ENCODE measurements at regions not wholly inside any gene's neighbourhood (a gene's known extent, or its start where the extent isn't known, plus 50 kb on each side); places are given as distances from the start of the nearest gene placed in this dataset.

- 94% methylated on average over 2 of the region's 4 CpGs; no CpG with 5 or more reads in 1 of the 2 experiments for WGBS, 2 experiments (ENCODE audit: extremely low coverage in 1 of 2, insufficient coverage in 1 of 2, insufficient read length in 1 of 2, insufficient replicate concordance in 2 of 2, low coverage in 1 of 2, low lambda C conversion rate in 2 of 2, missing lambda C conversion rate in 1 of 2)
- H3K79me2 ChIP-seq (ENCODE audit: control insufficient read depth in 1 of 2, insufficient read depth in 2 of 2, low read length in 2 of 2) = no peaks in the 10 kb centered on the region
- H4K91ac ChIP-seq (replicated peaks; ENCODE audit: insufficient read length, low read length) = no peak overlapping the region
- no peak overlapping the region for H3K27ac ChIP-seq (ENCODE audit: low read depth, low read length)
- no peak overlapping the region for H2BK120ac ChIP-seq (replicated peaks; ENCODE audit: low read depth, low read length)
- DNase-seq (ENCODE audit: low read depth in 1 of 2, low spot score in 2 of 2) (no peak), FAIRE-seq (no peak)
- no peak overlapping the region for H4K8ac ChIP-seq (ENCODE audit: extremely low read depth, insufficient read depth, low read length)
- H3K23ac ChIP-seq (ENCODE audit: insufficient read length) = no peak overlapping the region
- H3K9ac ChIP-seq (replicated peaks in 1 of 4; ENCODE audit: extremely low read depth in 1 of 4, low read depth in 3 of 4, low read length in 3 of 4) = no peak overlapping the region
- peaks cover 2 to 3% of the 10 kb centered on the region in 2 experiments; a peak in 2 of 4 replicates for H3K9me3 ChIP-seq (ENCODE audit: insufficient read depth in 2 of 2, low read depth in 1 of 2, low read length in 1 of 2)
- no peak overlapping the region for H2BK12ac ChIP-seq (ENCODE audit: low read depth, low read length)
- no peaks in the 10 kb centered on the region for H3K79me1 ChIP-seq (ENCODE audit: low read depth, low read length)
- no peak for TF ChIP-seq USF2 (IDR thresholded peaks at IDR 0.05; ENCODE audit: low read length)
- TF ChIP-seq PHF8 (conservative IDR thresholded peaks at IDR 0.05; ENCODE audit: low read depth, low read length) = no peak
- 0 out of 2 replicates have a peak, but pooled peaks have one; percentile 42 for TF ChIP-seq KDM1A (IDR thresholded peaks at IDR 0.05; ENCODE audit: borderline replicate concordance, low read length)
- TF ChIP-seq RBBP5 (IDR thresholded peaks at IDR 0.05; ENCODE audit: borderline replicate concordance, low read depth, low read length) = no peak
- H3K36me3 ChIP-seq (ENCODE audit: control insufficient read depth in 2 of 4, insufficient read depth in 4 of 4, low read length in 3 of 4) = no peaks in the 10 kb centered on the region
- H3K4me1 ChIP-seq (replicated peaks in 1 of 4; ENCODE audit: control insufficient read depth in 3 of 4, insufficient read depth in 4 of 4, low read length in 3 of 4) = no peaks in the 10 kb centered on the region
- no peak overlapping the region for H3K4me2 ChIP-seq (ENCODE audit: insufficient read depth in 1 of 2, low read depth in 2 of 2, low read length in 2 of 2)
- H2BK5ac ChIP-seq (ENCODE audit: low read depth, low read length) = no peak overlapping the region
- no peak overlapping the region for H3K18ac ChIP-seq (ENCODE audit: extremely low read depth, low read length)
- no peaks in the 10 kb centered on the region for H3K27me3 ChIP-seq (replicated peaks in 1 of 4; ENCODE audit: control insufficient read depth in 3 of 4, extremely low read depth in 1 of 4, insufficient read depth in 3 of 4, low read length in 3 of 4)
- no peak overlapping the region for H4K5ac ChIP-seq (ENCODE audit: insufficient read length, low read depth, low read length)
- H3K4me3 ChIP-seq (ENCODE audit: extremely low read depth in 1 of 4, insufficient read depth in 2 of 4, low read depth in 3 of 4, low read length in 4 of 4) = no peak overlapping the region
- H3K56ac ChIP-seq (replicated peaks; ENCODE audit: insufficient read length, low read depth, low read length) = no peak overlapping the region
- no peak overlapping the region for H2AFZ ChIP-seq (ENCODE audit: low read length)
- H3K4ac ChIP-seq (replicated peaks; ENCODE audit: insufficient read length, low read depth, low read length) = no peak overlapping the region
- no peak overlapping the region for H3K14ac ChIP-seq (ENCODE audit: insufficient read length)
- peaks cover under 1 to 2% of the 10 kb centered on the region in 2 experiments for H4K20me1 ChIP-seq (replicated peaks in 1 of 2; ENCODE audit: control insufficient read depth in 1 of 2, insufficient read depth in 2 of 2, low read length in 2 of 2)
- POLR2A ChIA-PET (ENCODE audit: partially characterized antibody) = interaction anchor here (1.4 kb wide), 1 partner anchor 11 kb away, joined by 3 read pairs; no protein-coding TSS in a partner anchor
- H3K23me2 ChIP-seq (ENCODE audit: low read depth, low read length) = no peaks in the 10 kb centered on the region
- no peak overlapping the region for H2AK5ac ChIP-seq (ENCODE audit: low read depth, low read length)
- H2BK15ac ChIP-seq (ENCODE audit: low read length) = no peak overlapping the region; the same call in 1 of the 2 replicates
- H2BK20ac ChIP-seq (ENCODE audit: low read length) = no peak overlapping the region
- CTCF ChIA-PET (ENCODE audit: partially characterized antibody) = no interaction called here
Observed at GRCh38 chr22:25472382-25472781, 92.1 kb upstream of the GRK3 start.

All from H1 (cell line).